ENCODE measurements at regions not wholly inside any gene's neighbourhood (a gene's known extent, or its start where the extent isn't known, plus 50 kb on each side); places are given as distances from the start of the nearest gene placed in this dataset.

- no peak for TF ChIP-seq USF2 (CRISPR knock-in tag; IDR thresholded peaks at IDR 0.05)
- TF ChIP-seq CBFB (CRISPR knock-in tag; IDR thresholded peaks at IDR 0.05; ENCODE audit: low read depth), result no peak
- no peak for TF ChIP-seq ZBTB21 (CRISPR knock-in tag; IDR thresholded peaks at IDR 0.05; ENCODE audit: borderline replicate concordance)
- no peak for TF ChIP-seq RORB (CRISPR knock-in tag; IDR thresholded peaks at IDR 0.05)
These were observed 346.8 kb downstream of the OR4C45 start (continued) for GRCh38 chr11:50379484-50379883.

GRCh38 chr11:50394017-50394416 lies 361.3 kb downstream of the OR4C45 start:
- Mint-ChIP-seq H3K9me3 (peaks cover 89% of the 10 kb centered on the region), H3K36me3 (peaks cover 91% of the 10 kb centered on the region), H3K4me1 (no peaks in the 10 kb centered on the region), H3K27me3 (ENCODE audit: low read depth) (peaks cover 22% of the 10 kb centered on the region), H3K27ac (no peak overlapping the region), H3K4me3 (no peak overlapping the region)
- POLR2A ChIA-PET, result no interaction called here
- TF ChIP-seq ZMAT4 (CRISPR knock-in tag; IDR thresholded peaks at IDR 0.05) (no peak), NFATC4 (CRISPR knock-in tag; IDR thresholded peaks at IDR 0.05) (no peak), ZNF263 (CRISPR knock-in tag; IDR thresholded peaks at IDR 0.05; ENCODE audit: low read depth) (no peak), SMAD3 (CRISPR knock-in tag; IDR thresholded peaks at IDR 0.05; ENCODE audit: borderline replicate concordance) (no peak), CBFB (CRISPR knock-in tag; IDR thresholded peaks at IDR 0.05; ENCODE audit: low read depth) (no peak), ETV6 (CRISPR knock-in tag; IDR thresholded peaks at IDR 0.05) (no peak), PREB (CRISPR knock-in tag; IDR thresholded peaks at IDR 0.05; ENCODE audit: borderline replicate concordance) (no peak), USF1 (CRISPR knock-in tag; IDR thresholded peaks at IDR 0.05) (no peak), OVOL2 (CRISPR knock-in tag; IDR thresholded peaks at IDR 0.05; ENCODE audit: borderline replicate concordance) (no peak), EMX1 (CRISPR knock-in tag; IDR thresholded peaks at IDR 0.05) (no peak), JAZF1 (CRISPR knock-in tag; IDR thresholded peaks at IDR 0.05) (no peak)
- DNase-seq (ENCODE audit: low spot score) (no peak), ATAC-seq (no peak)
- CTCF ChIA-PET, result no interaction called here

GRCh38 chr11:50412832-50413231 lies 380.2 kb downstream of the OR4C45 start:
- POLR2A ChIA-PET, result no interaction called here
- CTCF ChIA-PET, result no interaction called here
- DNase-seq (ENCODE audit: low spot score) (no peak), ATAC-seq (no peak)
- Mint-ChIP-seq H3K27me3 (ENCODE audit: low read depth) (peaks cover 10% of the 10 kb centered on the region), H3K36me3 (peaks cover 78% of the 10 kb centered on the region), H3K27ac (no peak overlapping the region), H3K9me3 (peaks cover 83% of the 10 kb centered on the region), H3K4me3 (no peak overlapping the region), H3K4me1 (no peaks in the 10 kb centered on the region)
- TF ChIP-seq ZNF138 (CRISPR knock-in tag; conservative IDR thresholded peaks at IDR 0.05) (no peak), PRDM15 (CRISPR knock-in tag; IDR thresholded peaks at IDR 0.05) (no peak), ZSCAN18 (CRISPR knock-in tag; IDR thresholded peaks at IDR 0.05) (no peak), AFF4 (CRISPR knock-in tag; IDR thresholded peaks at IDR 0.05; ENCODE audit: borderline replicate concordance) (no peak), ZNF423 (CRISPR knock-in tag; IDR thresholded peaks at IDR 0.05) (no peak), ATF6 (CRISPR knock-in tag; IDR thresholded peaks at IDR 0.05) (no peak), SOX15 (CRISPR knock-in tag; IDR thresholded peaks at IDR 0.05) (no peak)
